ENCODE measurements at regions not wholly inside any gene's neighbourhood (a gene's known extent, or its start where the extent isn't known, plus 50 kb on each side); places are given as distances from the start of the nearest gene placed in this dataset.

- Histone ChIP-seq H3K23ac (ENCODE audit: insufficient read length) (no peak overlapping the region), H3K9me3 (ENCODE audit: insufficient read depth in 2 of 2, low read depth in 1 of 2, low read length in 1 of 2) (no peaks in the 10 kb centered on the region), H3K4me2 (ENCODE audit: insufficient read depth in 1 of 2, low read depth in 2 of 2, low read length in 2 of 2) (no peak overlapping the region), H2AK5ac (ENCODE audit: low read depth, low read length) (0 out of 2 replicates have a peak overlapping the region, but pooled peaks have one; percentile 92), H3K4me1 (replicated peaks in 1 of 4; ENCODE audit: control insufficient read depth in 3 of 4, insufficient read depth in 4 of 4, low read length in 3 of 4) (peaks cover 11 to 32% (median 24%) of the 10 kb centered on the region in 4 experiments), H4K91ac (replicated peaks; ENCODE audit: insufficient read length, low read length) (no peak overlapping the region), H3K27ac (ENCODE audit: low read depth, low read length) (no peak overlapping the region), H4K8ac (ENCODE audit: extremely low read depth, insufficient read depth, low read length) (no peak overlapping the region), H3K79me2 (ENCODE audit: control insufficient read depth in 1 of 2, insufficient read depth in 2 of 2, low read length in 2 of 2) (no peaks in the 10 kb centered on the region), H2BK15ac (ENCODE audit: low read length) (no peak overlapping the region), H2BK12ac (ENCODE audit: low read depth, low read length) (no peak overlapping the region), H3K14ac (ENCODE audit: insufficient read length) (no peak overlapping the region), H3K27me3 (replicated peaks in 1 of 4; ENCODE audit: control insufficient read depth in 3 of 4, extremely low read depth in 1 of 4, insufficient read depth in 3 of 4, low read length in 3 of 4) (no peaks in the 10 kb centered on the region), H3K9ac (replicated peaks in 1 of 4; ENCODE audit: extremely low read depth in 1 of 4, low read depth in 3 of 4, low read length in 3 of 4) (no peak overlapping the region), H2BK120ac (replicated peaks; ENCODE audit: low read depth, low read length) (no peak overlapping the region), H3K56ac (replicated peaks; ENCODE audit: insufficient read length, low read depth, low read length) (no peak overlapping the region), H3K36me3 (ENCODE audit: control insufficient read depth in 2 of 4, insufficient read depth in 4 of 4, low read length in 3 of 4) (no peaks in the 10 kb centered on the region), H3K4me3 (ENCODE audit: extremely low read depth in 1 of 4, insufficient read depth in 2 of 4, low read depth in 3 of 4, low read length in 4 of 4) (no peak overlapping the region), H2BK20ac (ENCODE audit: low read length) (0 out of 2 replicates have a peak overlapping the region, but pooled peaks have one; percentile 18), H4K20me1 (replicated peaks in 1 of 2; ENCODE audit: control insufficient read depth in 1 of 2, insufficient read depth in 2 of 2, low read length in 2 of 2) (no peaks in the 10 kb centered on the region), H3K18ac (ENCODE audit: extremely low read depth, low read length) (no peak overlapping the region), H2BK5ac (ENCODE audit: low read depth, low read length) (no peak overlapping the region), H4K5ac (ENCODE audit: insufficient read length, low read depth, low read length) (no peak overlapping the region), H3K79me1 (ENCODE audit: low read depth, low read length) (no peaks in the 10 kb centered on the region), H2AFZ (ENCODE audit: low read length) (no peak overlapping the region), H3K23me2 (ENCODE audit: low read depth, low read length) (peaks cover 3% of the 10 kb centered on the region; the same call in 1 of the 2 replicates), H3K4ac (replicated peaks; ENCODE audit: insufficient read length, low read depth, low read length) (peak overlapping the region; percentile 39)
- ChIA-PET POLR2A (ENCODE audit: partially characterized antibody) (interaction anchor here (1.4 kb wide), 1 partner anchor 8 kb away, joined by 6 read pairs; no protein-coding TSS in a partner anchor), CTCF (ENCODE audit: partially characterized antibody) (interaction anchor here (1.0 to 3.1 kb wide), 4 partner anchors 8 to 130 kb away, joined by 3 to 9 read pairs (median 5); no protein-coding TSS in a partner anchor)
- 85% methylated on average over 5 of the region's 7 CpGs; no CpG with 5 or more reads in 1 of the 2 experiments for WGBS, 2 experiments (ENCODE audit: extremely low coverage in 1 of 2, insufficient coverage in 1 of 2, insufficient read length in 1 of 2, insufficient replicate concordance in 2 of 2, low coverage in 1 of 2, low lambda C conversion rate in 2 of 2, missing lambda C conversion rate in 1 of 2)
- no peak for DNase-seq (ENCODE audit: low read depth in 1 of 2, low spot score in 2 of 2)
- FAIRE-seq, result no peak
- TF ChIP-seq CREB1 (IDR thresholded peaks at IDR 0.05) (no peak), RXRA (IDR thresholded peaks at IDR 0.05; ENCODE audit: insufficient read depth, low read depth, low read length) (no peak), TBP (IDR thresholded peaks at IDR 0.05; ENCODE audit: low read depth, low read length) (no peak), SRF (IDR thresholded peaks at IDR 0.05; ENCODE audit: low read depth, low read length) (no peak), POLR2AphosphoS5 (IDR thresholded peaks at IDR 0.05; ENCODE audit: low read depth, low read length) (no peak), SIX5 (IDR thresholded peaks at IDR 0.05; ENCODE audit: low read depth, low read length) (no peak), RBBP5 (IDR thresholded peaks at IDR 0.05; ENCODE audit: borderline replicate concordance, low read depth, low read length) (no peak), HDAC2 (IDR thresholded peaks at IDR 0.05; ENCODE audit: borderline replicate concordance in 1 of 2, low read depth in 2 of 2, low read length in 2 of 2) (no peak)
These were observed 118.7 kb upstream of the WNT4 start for GRCh38 chr1:22261580-22261979.

Data from H1 (cell line).